ENCODE measurements at regions not wholly inside any gene's neighbourhood (a gene's known extent, or its start where the extent isn't known, plus 50 kb on each side); places are given as distances from the start of the nearest gene placed in this dataset.
A peak's percentile ranks its signal among the peaks of the same experiment; 100 is the strongest.

DNA sequence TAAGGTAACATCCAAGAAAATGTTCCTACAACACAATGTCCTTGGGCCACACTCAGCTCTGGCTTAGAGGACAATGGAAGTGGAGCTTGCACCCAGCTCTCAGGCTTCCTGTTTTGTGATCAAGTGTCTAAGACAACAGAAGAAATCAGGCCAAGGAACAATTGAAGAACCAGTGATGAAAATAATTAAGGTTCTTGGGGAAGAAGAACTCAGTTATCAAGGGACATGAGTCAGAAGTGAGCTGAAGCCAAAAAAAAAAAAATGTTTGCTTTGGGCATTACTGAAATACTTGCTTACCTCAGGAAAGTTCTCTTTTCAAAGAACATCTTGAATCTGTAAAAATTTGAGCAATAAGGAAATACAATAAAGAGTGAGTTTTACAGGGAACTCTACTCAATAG lies 299.0 kb downstream of the FBXO15 start:
- no peak for DNase-seq

DNA sequence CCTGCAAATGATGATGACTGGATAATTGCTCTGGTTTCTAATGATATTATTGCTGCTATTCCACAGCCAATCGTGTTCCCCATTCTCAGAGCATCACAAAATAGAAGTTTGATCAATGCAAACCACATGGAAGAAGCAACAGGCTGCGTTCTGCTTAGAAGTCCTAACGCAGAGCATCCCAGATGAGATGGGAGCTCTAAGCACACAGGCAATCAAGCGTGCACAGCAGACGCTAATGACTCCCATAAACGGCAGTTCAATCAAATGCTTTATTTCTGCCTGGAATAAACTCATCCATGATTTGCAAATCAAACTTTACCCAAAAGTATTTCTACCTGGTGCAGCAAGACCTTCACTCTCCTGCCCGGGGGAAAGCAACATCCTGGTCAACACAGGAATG lies 304.2 kb downstream of the FBXO15 start:
- no peak for DNase-seq

- DNase-seq = peak; percentile 37
These were observed 304.7 kb downstream of the FBXO15 start for GRCh38 chr18:73842795-73843394.

GRCh38 chr18:73841661-73842060 lies 306.0 kb downstream of the FBXO15 start:
- DNase-seq = no peak

DNA sequence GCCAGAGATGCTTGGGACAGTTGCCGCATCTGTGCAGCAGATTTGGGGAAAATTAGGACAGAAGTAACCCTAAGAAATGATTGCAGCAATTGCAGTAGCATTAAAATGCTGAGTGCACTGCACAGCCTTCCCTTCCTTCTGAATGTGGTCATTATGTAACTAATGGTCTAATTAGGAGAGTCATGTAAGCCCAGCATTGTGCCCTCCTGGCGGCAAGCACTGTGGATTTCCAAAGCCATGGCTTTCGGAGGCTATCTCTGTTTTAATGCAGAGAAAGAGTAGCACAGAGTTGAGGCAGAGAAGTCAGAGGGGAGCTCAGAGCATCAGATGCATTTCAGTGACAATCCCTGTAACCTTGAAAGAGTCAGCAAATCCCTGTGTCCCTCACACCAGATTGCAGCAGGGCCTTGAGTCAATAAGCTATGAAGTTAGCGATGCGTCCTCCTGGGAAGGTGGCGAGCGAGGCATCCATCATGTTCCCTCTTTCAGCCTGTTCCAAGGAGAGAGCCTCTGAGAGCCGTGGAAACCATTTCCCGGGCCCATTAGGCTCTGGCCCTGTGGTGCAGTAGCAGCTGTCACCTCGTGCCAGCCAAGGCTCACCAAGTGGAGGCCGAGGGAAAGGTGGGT lies 307.2 kb downstream of the FBXO15 start:
- no peak for DNase-seq

GRCh38 chr18:73839441-73839840 lies 308.2 kb downstream of the FBXO15 start:
- DNase-seq = no peak

DNA sequence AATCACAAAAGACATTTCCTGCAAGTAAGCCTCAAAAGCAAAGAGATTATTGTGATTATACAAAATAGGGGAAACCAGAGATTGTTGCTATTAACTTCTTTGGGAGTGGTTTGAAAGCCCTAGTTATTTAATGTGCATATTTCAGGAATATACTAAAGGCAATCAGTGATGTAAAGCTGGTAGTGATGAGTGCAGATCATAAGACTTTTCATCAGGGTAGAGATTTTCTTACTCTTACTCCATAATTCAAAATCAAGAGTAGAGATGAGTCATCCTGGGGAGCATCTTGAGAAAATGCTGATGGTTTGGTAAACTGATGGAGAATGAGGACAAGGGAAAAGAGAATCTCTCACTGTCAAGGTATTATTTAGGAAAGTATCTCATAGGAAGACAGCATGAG lies 309.5 kb downstream of the FBXO15 start:
- no peak for DNase-seq

DNA sequence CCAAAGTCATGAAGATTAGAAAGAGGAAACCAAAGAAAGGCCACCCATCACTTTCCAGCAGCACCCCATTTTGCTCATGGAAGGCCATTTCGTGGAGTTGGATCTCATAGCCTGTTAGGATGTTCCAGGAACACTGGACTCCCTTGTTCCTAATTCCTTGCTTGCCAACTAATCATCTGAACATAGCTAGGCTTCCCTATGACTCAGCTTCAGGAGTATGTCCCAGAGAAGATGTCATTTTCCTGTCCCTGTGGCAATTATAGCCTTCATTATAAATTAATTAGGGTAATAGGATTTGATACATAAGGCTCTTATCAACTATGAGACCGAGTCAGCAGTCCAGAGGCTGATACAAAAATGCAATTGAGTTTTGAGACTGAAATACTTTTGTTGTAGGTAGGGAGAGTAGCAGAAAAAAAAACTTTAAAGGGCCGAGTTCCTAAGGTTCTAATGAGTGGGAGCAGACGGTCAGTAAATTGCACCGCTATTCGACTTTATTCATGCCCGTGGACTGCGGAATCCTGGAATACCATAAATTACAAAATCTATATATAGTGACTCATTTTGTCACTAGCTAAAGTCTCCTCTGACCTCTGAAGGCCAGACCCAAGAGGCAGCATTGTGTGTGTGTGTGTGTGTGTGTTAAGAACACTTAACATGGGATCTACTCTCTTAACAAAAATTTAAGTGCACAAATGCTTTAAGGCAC lies 311.8 kb downstream of the FBXO15 start:
- DNase-seq = no peak

- DNase-seq = no peak
These were observed 312.6 kb downstream of the FBXO15 start for GRCh38 chr18:73835039-73835438.

- DNase-seq = no peak
These were observed 315.9 kb downstream of the FBXO15 start for GRCh38 chr18:73831688-73832087.

- DNase-seq = no peak
These were observed 318.5 kb downstream of the FBXO15 start for GRCh38 chr18:73829146-73829545.

GRCh38 chr18:73827801-73828200 lies 319.8 kb downstream of the FBXO15 start:
- DNase-seq = no peak

GRCh38 chr18:73826098-73826497 lies 321.5 kb downstream of the FBXO15 start:
- no peak for DNase-seq

DNA sequence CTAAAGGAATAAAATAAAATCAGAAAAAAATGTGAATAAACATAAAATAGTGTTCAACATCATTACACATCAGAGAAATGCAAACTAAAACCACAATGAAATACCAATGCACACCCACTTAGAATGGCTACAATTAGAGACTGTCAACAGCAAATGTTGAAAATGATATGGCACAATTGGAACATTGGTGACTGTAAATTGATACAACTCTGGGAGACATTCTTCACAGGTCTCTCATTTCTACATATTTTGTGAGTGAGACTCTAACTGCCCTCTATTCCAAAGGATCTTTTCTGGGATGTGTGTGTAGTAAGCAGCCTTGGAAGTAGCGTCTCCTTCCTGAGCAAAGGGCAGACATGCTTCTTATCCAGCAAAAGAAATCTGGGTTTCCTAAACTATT lies 323.0 kb downstream of the FBXO15 start:
- DNase-seq = no peak

- DNase-seq = no peak
These were observed 335.2 kb downstream of the FBXO15 start for GRCh38 chr18:73812423-73812822.

- DNase-seq = no peak
These were observed 340.0 kb downstream of the FBXO15 start for GRCh38 chr18:73807551-73808192.

- DNase-seq = no peak
These were observed 341.6 kb downstream of the FBXO15 start for GRCh38 chr18:73805991-73806390.

- DNase-seq = no peak
These were observed 350.2 kb downstream of the FBXO15 start for GRCh38 chr18:73797419-73797818.

GRCh38 chr18:73793386-73793785 lies 354.2 kb downstream of the FBXO15 start:
- DNase-seq = no peak

GRCh38 chr18:73791081-73791480 lies 356.6 kb downstream of the FBXO15 start:
- DNase-seq = no peak

- no peak for DNase-seq
These were observed 357.0 kb downstream of the FBXO15 start for GRCh38 chr18:73790587-73790986.

DNA sequence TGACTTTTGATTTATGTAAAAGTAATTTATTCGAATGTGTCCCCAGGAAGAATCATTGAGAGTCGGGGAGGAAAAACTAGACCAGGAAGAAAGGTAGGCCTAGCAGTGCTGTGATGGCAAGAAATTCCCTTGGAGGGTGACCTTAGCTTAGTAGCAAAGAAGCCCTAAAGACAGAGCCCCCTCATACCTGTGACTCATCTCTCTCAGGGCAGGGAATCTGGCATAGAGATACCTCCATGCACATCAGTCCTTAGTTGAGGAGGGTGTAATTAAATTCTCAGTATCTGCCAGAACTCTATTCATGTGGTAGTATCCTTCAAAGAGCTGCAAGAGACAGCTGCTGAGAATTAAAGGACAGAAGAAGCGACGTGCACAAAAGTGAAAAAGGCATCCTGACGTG lies 360.3 kb downstream of the FBXO15 start:
- no peak for DNase-seq

DNA sequence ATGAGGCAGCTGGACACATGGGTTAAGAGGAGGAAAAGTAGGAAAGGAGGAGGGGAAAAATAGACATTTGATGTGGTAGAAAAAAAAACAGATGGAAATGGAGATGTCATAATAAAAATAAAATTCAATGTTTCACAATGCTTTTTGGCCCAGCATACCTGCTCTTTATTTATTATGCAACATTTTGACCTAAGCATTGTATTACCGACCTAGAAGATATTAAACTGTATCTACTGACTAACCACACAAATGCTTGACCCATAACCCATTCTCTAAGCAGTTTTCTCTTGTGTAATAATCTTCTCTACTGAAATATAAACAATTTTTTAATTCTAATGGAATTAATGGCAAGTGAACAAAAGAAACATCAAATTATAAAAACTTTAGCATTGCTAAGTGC lies 362.3 kb downstream of the FBXO15 start:
- DNase-seq = no peak

DNA sequence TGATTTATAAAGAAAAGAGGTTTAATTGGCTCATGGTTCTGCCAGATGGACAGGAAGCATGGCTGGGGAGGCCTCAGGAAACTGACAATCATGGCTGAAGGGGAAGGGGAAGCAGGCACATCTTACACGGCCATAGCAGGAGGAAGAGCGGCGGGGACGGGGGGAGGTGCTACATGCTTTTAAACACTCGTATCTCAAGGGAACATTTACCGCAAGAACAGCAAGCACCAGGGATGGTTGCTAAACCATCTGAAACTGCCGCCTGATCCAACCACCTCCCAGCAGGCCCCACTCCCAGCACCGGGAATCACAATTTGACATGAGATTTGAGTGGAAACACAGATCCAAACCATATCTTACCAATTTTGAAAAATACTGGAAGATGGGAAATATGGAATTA lies 362.8 kb downstream of the FBXO15 start:
- no peak for DNase-seq

Data from hematopoietic multipotent progenitor cell treated with erythropoietin and hydrocortisone succinate and interleukin-3 and kit ligand, for 8 days (in vitro differentiated cells).